ENCODE measurements at regions not wholly inside any gene's neighbourhood (a gene's known extent, or its start where the extent isn't known, plus 50 kb on each side); places are given as distances from the start of the nearest gene placed in this dataset.

- TF ChIP-seq GATA3 (IDR thresholded peaks at IDR 0.05; ENCODE audit: low read depth, low read length) (no peak), GATA2 (IDR thresholded peaks at IDR 0.05; ENCODE audit: low read depth, low read length) (no peak)
Observed at GRCh38 chr2:162989507-162989906, 150.9 kb upstream of the KCNH7 start.

All from SH-SY5Y (cell line).